NCI-H1417 (cell line): ENCODE measurements at regions not wholly inside any gene's neighbourhood (a gene's known extent, or its start where the extent isn't known, plus 50 kb on each side); places are given as distances from the start of the nearest gene placed in this dataset.
"Not testable (repeated sequence)": the region's sequence is repeated elsewhere in the genome, so short reads cannot be mapped to it uniquely, and the experiment has no call there.

Source experiments
- DNase-seq, 3 experiments: peaks; one replicate each; lab custom pipeline; 2025; lab: John Stamatoyannopoulos, UW

DNA sequence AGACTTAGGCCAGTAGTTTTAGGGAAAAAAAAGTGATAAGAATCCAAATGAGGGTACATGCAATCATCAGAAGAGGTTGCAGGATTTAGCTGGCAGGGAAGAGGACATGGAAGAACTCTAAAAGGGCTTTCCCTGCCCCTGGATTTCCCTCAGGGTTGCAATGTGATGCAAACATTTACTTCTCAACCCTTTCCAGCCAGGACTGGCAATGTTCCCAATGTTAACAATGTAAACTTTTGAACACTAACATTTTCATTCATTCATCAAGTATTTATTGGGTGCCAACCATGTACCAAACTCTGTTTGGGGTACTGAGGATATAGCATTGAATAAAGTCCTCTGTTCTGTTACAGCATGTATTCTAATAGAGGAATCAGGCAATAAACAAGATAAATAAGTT lies 349.4 kb upstream of the LRRC3B start:
- DNase-seq, result no peak

- DNase-seq, result no peak
Measured at GRCh38 chr3:26279091-26279490, 343.5 kb upstream of the LRRC3B start.

- DNase-seq, result no peak
Measured at GRCh38 chr3:26280517-26280916, 342.1 kb upstream of the LRRC3B start.

DNA sequence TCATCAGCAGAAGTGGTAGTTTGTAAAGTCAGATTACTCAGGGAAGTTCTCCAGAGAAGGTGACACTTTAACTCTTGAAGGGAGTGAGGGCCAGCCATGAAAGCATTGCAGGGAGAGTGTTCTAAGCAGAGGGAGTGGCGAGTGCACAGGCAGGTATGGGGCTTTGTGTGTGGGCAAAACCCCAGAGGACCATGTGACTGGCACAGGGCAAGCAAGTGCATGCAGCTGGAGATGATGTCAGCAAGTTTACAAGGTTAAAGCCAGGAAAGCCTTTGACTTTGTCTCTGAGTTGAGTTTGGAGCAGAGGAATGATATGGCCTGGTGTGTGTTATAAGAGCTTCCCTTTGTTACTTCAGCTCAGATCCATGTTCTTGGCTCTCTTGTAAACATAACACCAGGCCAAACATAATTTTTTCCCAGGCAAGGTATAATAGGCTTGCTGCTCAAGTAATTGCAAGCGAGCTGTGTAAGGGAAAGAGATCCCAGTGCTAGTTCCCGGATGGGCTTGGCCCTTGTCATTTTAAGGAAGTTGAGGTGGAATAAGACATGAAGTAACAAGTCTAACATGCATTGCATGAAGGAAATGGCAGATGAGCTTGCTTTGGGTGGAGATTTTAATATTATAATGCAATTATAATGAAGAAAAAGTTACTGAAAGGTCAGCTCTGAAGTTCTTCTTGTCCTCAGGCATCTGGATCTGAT lies 341.1 kb upstream of the LRRC3B start:
- DNase-seq, result no peak

GRCh38 chr3:26284503-26284902 lies 338.1 kb upstream of the LRRC3B start:
- not testable (repeated sequence) for DNase-seq

- peak in 2 of 3 experiments; percentile 53 to 91 for DNase-seq
Measured at GRCh38 chr3:26291840-26292239, 330.7 kb upstream of the LRRC3B start.

DNA sequence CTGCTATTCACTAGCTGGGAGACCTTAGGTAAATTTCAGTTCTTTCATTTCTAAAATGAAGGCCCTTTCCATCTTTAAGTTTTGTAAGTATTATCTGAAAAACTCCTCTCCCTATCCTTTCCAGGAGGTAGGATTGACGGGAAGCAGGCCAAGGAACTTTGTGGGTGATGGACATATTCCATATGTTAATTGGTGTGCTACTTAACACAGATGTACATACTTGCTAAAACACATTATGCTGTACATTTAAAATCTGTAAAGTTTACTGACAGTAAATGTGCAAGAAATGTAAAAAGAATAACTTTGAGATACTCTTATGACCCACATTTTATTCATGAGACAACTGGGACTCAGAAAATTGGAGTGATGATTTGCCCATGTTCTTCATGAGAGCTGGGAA lies 329.8 kb upstream of the LRRC3B start:
- DNase-seq, result no peak

GRCh38 chr3:26293329-26293844 lies 329.2 kb upstream of the LRRC3B start:
- DNase-seq, result no peak

DNA sequence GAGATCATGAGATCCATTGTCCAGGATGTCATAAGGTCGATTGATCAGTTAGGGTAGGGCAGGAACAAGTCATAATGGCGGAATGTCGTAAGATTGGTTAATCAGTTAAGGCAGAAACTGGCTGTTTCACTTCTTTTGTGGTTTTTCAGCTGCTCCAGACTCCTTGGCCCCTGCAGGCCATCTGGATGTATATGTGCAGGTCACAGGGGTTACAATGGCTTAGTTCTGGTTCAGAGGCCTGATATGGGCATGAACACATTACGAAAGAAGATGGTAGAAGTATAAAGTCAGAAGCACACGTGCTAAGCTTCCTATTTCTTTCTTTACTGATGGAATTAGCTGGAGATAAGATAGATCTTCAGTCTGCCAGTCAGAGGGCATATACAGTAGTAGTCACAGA lies 315.4 kb upstream of the LRRC3B start:
- DNase-seq, result no peak

GRCh38 chr3:26307787-26308186 lies 314.8 kb upstream of the LRRC3B start:
- DNase-seq, result no peak

DNA sequence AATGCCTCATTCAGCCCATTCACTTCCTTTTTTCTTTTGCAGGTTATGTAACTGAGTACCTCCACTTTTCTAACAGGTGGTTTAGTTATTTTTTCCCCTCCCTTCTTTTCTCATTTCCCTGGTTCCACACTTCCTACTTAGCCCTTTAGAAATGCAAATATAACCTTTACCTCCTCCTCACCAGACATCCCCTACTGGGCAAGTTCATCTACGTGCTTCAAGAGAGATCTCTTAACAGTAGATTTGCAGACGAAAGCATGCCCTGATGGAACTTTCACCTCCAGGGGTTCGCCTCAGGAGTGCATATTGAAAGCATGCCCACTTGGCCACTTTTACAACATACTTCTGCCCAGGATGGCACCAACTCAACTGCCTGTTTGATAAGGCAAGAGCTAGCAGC lies 314.1 kb upstream of the LRRC3B start:
- DNase-seq, result no peak

DNA sequence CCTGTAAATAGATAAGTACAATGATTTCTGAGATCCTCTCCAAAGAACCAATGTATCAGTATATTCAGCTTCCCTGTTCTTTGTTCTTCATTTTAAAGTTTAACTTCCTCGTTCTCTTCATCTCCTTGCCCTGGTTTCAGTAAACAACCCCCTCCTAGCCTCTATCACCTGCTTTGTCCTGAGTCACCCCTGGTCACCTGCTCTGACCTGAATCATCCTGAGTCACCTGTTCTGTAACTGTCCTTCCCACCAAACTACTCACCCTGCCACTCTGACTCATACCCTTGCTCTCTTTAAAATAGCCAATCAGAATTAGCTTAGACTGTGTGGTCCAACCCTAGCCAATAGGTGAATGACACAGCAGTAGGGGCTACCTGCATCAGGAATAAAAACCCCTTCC lies 313.0 kb upstream of the LRRC3B start:
- DNase-seq, result not testable (repeated sequence)

- no peak for DNase-seq
Measured at GRCh38 chr3:26312816-26313215, 309.8 kb upstream of the LRRC3B start.

GRCh38 chr3:26316472-26316871 lies 306.1 kb upstream of the LRRC3B start:
- no peak for DNase-seq

DNA sequence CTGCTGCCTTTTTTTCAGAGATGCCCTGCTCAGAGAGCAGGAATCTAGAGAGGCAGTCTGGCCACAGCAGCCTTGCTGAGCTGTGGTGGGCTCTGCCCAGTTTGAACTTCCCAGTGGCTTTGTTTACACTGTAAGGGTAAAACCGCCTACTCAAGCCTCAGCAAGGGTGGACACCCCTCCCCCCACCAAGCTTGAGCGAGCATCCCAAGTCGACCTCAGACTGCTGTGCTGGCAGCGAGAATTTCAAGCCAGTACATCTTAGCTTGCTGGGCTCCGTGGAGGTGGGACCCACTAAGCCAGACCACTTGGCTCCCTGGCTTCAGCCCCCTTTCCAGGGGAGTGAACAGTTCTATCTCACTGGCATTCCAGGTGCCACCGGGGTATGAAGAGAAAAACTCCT lies 298.8 kb upstream of the LRRC3B start:
- not testable (repeated sequence) for DNase-seq

DNA sequence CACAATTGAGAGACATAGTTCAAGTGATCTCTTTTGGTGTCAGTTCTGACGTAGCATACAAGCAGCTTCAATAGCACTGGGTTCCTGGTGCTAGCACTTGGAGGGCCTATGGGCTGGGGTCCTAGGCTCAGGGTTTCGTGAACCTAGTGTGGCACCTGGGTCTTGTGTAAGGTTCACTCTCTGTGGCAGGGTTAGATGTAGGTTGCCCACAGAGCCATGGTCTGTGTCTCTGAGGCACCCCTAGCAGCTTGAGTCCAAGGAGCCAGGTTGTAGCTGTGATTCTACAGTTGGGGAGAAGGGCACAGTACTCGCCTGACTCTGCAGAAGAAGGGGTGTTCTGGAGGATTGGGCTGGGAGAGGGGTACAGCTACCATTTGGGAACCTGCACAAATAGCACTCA lies 282.6 kb upstream of the LRRC3B start:
- DNase-seq, result no peak

GRCh38 chr3:26343647-26344046 lies 278.9 kb upstream of the LRRC3B start:
- DNase-seq, result no peak

DNA sequence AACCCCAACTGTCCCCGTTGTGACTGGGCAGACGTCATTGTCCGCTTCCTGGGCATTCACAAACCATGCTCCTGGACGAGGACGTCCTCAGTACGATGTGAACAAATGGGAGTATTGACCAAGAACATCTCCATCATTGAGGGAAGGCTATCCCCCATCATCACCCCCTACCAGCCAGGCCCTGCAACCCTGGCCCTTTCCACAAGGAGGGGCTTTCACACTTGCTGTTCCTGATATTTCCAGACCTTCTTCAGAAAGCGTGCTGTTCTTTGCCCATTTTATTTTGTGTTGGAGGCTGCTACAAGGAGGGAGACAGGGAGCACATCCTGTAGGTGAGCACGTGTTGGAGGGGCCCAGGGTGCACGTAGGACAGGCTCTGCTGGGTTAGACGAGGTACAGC lies 277.0 kb upstream of the LRRC3B start:
- DNase-seq, result no peak

GRCh38 chr3:26346497-26346896 lies 276.1 kb upstream of the LRRC3B start:
- DNase-seq, result no peak

DNA sequence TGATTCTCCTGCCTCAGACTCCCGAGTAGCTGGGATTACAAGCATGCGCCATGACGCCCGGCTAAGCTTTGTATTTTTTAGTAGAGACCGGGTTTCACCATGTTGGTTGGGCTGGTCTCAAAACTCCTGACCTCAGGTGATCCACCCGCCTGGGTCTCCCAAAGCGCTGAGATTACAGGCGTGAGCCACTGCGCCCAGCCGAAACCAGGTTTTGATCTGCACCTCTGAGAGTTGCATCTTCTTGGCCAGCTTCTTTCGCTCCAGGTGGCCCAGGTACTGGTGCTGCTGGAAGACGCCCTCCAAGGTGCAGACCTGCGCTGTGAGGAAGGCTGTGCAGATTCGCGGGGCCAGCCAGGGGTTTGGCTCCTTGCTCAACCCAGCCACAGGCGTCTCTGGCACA lies 275.4 kb upstream of the LRRC3B start:
- no peak for DNase-seq

DNA sequence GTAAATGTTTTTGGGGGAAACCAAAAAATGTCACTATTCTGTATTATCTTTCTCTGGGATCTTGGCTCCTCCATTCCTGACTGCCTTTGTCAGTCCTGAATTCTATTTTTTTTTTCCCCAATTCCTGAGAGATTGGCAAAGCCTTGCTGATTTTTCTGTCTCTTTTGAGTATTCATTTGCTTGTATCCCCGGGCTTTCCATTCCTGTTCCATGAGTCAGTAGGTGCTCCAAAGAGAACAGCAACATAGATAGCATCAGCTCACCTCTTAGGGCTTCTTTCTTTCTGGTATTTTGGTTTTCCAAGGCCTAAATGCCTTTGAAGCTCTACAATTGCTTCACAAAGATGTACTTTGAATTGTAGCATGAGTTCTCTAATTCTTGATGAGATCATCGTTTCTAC lies 271.7 kb upstream of the LRRC3B start:
- DNase-seq, result no peak

DNA sequence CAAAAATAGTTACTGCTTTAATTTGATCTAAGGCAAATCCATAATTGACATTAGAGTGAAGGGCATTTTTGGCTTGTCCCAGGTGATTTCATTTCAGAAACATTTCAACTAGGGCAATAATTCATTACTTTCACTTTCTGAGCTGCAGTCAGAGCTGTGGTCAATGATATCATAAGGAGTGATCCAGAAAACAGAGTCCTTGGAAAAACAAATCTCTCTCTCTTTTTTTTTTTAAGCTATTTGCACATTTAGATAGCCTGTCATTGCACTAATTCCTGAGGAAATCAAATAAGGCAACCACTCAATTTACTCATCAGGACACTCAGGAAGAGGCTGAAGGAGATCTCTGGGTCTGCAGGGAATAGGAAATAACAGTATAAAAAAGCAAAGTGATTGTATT lies 269.5 kb upstream of the LRRC3B start:
- DNase-seq, result no peak

- DNase-seq, result no peak
Measured at GRCh38 chr3:26358405-26358804, 264.2 kb upstream of the LRRC3B start.

DNA sequence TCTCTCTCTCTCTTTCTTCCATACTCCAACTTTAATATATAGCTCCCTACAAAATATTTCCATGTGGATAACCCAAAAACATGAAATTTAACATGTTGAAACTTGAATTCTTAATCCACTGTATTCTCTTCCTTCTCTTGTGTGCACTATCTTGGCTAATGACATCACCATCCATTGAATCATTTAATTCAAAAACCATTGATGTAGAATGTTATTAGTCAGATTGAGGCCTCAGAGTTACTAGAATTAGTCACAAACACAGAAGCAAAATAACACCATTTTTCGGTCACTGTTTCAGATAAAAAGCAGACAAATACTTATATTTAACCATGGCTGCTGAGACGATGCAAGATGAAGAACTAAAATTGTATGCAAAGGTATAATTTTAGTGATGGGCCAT lies 256.9 kb upstream of the LRRC3B start:
- no peak for DNase-seq
